HFFc6 (cell line): ENCODE measurements at regions not wholly inside any gene's neighbourhood (a gene's known extent, or its start where the extent isn't known, plus 50 kb on each side); places are given as distances from the start of the nearest gene placed in this dataset.

Experiments
- DNase-seq: peaks from one replicate; pipeline ENCODE4 v3.0.0-alpha.2; 2018
- H3K27ac Mint-ChIP-seq: 2 replicates; pipeline ENCODE4 v1.8.0; 2020; ENCODE audit warnings: mild to moderate bottlenecking, mixed read lengths
- H3K27me3 Mint-ChIP-seq: 2 replicates; pipeline ENCODE4 v1.8.0; 2021; ENCODE audit warnings: mild to moderate bottlenecking, moderate library complexity, mixed read lengths; ENCODE audit not compliant: insufficient read depth
- H3K36me3 Mint-ChIP-seq: 2 replicates; pipeline ENCODE4 v1.8.0; 2021; ENCODE audit warnings: low read depth, mixed read lengths
- H3K4me1 Mint-ChIP-seq: 2 replicates; pipeline ENCODE4 v1.8.0; 2020; ENCODE audit warnings: low read depth, mixed read lengths
- H3K4me3 Mint-ChIP-seq: 2 replicates; pipeline ENCODE4 v1.8.0; 2020; ENCODE audit warnings: mild to moderate bottlenecking, moderate library complexity, mixed read lengths
- H3K9me3 Mint-ChIP-seq: 2 replicates; pipeline ENCODE4 v1.8.0; 2020; ENCODE audit warnings: mild to moderate bottlenecking, mixed read lengths
- TF ChIP-seq, protein P1 (sequence below): fragments of 200-600 bp; sonication (generic); IDR thresholded peaks from 2 replicates; pipeline ENCODE4 v1.5.0; 2021; ENCODE audit warnings: antibody characterized with exemption, mild to moderate bottlenecking

DNA sequence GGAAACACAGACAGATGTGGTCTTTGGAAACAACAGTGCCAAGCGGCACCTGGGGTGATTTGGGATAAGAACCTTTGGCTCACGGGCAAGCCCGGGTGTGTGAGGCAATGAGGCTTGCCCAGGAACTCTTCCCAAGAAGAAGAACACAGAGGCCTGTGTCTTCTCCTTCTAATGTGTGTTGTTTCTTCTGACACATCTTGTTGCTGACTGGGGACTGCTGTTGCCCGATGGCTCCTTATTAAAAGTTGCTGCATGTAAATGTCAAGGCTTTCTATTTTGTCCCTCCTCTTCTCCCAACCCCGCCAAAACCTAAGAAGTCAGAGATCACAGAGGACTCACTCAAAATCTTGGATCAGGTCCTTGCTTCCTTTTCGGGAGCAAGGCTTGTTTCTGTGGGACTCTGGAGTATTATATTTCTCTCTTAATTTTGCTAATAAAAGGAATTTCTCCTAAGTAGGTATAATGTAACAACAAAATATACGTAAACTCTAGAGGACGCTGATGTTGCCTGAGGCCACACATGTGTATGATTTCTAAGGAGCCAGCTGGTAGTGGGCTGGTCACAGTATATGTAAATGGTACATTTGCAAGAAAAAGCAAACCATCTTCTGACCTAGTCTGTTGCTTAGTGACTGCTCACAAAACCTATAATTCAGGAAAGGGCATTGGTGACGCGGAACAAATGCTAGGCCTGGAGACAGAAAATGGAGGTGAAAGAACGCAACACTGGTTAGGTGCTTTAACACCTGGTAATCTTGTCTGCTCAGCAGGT is 232.5 kb downstream of the GADD45G start:
- TF ChIP-seq, protein P1, sequence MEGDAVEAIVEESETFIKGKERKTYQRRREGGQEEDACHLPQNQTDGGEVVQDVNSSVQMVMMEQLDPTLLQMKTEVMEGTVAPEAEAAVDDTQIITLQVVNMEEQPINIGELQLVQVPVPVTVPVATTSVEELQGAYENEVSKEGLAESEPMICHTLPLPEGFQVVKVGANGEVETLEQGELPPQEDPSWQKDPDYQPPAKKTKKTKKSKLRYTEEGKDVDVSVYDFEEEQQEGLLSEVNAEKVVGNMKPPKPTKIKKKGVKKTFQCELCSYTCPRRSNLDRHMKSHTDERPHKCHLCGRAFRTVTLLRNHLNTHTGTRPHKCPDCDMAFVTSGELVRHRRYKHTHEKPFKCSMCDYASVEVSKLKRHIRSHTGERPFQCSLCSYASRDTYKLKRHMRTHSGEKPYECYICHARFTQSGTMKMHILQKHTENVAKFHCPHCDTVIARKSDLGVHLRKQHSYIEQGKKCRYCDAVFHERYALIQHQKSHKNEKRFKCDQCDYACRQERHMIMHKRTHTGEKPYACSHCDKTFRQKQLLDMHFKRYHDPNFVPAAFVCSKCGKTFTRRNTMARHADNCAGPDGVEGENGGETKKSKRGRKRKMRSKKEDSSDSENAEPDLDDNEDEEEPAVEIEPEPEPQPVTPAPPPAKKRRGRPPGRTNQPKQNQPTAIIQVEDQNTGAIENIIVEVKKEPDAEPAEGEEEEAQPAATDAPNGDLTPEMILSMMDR = no peak
- no peaks in the 10 kb centered on the region for H3K4me1 Mint-ChIP-seq
- DNase-seq = no peak
- peaks cover 44% of the 10 kb centered on the region for H3K9me3 Mint-ChIP-seq
- no peak overlapping the region for H3K27ac Mint-ChIP-seq
- no peaks in the 10 kb centered on the region; the same call in 1 of the 2 replicates for H3K27me3 Mint-ChIP-seq
- H3K36me3 Mint-ChIP-seq = peaks cover 5% of the 10 kb centered on the region
- H3K4me3 Mint-ChIP-seq = no peak overlapping the region

DNA sequence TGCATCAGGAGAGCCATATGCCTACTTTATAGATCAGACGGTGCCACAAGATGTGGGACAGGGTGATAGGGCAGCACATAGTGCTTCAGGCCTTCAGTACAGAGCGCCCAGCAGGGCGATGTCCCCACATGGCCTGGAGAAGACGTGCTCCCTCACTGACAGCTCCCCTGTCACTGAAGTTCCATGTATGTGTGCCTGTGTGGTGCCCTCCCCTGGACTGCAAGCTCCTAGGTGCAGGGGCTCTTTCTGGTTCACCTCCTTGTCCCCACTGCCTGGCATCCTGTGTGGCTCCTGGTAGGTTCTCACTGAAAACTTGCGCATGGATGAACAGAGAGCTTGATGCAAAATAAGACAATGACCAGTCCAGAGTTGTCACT is 233.1 kb downstream of the GADD45G start:
- Mint-ChIP-seq H3K27me3 (no peaks in the 10 kb centered on the region; the same call in none of the 2 replicates), H3K9me3 (peaks cover 49% of the 10 kb centered on the region), H3K4me3 (no peak overlapping the region), H3K36me3 (peaks cover 5% of the 10 kb centered on the region), H3K4me1 (no peaks in the 10 kb centered on the region), H3K27ac (no peak overlapping the region)
- DNase-seq = no peak
- TF ChIP-seq, protein P1 = no peak

DNA sequence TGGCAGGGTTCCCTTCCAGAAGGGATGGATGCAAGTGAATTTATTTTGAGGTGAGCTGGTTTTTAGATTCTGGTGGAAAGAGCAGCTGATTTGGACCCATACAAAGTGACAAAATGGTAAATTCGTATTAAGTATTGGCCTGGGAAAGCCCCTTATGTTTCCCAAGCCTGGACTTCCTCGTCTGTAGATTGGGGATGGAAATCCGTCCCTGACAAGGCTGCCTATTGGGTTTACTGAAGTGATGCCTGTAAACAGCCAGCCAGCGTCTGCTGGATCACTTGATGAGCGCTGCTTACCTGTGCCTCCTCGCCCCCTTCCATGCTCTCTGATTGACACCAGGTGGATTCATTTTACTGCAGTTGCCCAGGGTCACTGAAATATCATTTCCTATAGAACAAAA is 233.8 kb downstream of the GADD45G start:
- Mint-ChIP-seq H3K27me3 (no peaks in the 10 kb centered on the region; the same call in none of the 2 replicates), H3K4me3 (no peak overlapping the region), H3K9me3 (peaks cover 56% of the 10 kb centered on the region), H3K36me3 (peaks cover 5% of the 10 kb centered on the region), H3K4me1 (no peaks in the 10 kb centered on the region), H3K27ac (no peak overlapping the region)
- TF ChIP-seq, protein P1 = no peak
- DNase-seq = no peak

DNA sequence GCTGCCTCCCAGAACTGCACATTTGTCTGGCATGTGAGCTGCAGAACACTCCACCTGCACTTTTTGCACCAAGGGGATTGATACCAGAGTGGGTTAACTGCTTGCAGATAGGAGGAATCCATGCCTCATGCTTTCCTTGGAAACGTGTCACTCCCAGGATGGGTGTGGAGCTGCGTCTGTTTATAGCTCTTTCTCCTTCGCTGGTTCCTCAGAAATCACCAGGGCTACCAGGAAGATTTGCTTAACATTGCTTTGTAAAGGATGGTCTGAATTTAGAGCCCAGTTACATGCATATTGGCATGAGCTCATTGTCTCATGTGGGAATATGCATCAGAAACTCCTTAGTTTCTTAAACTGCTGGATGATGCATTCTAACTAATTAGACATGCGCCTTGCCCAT is 234.6 kb downstream of the GADD45G start:
- Mint-ChIP-seq H3K4me1 (no peaks in the 10 kb centered on the region), H3K4me3 (no peak overlapping the region), H3K27me3 (no peaks in the 10 kb centered on the region; the same call in none of the 2 replicates), H3K9me3 (peaks cover 62% of the 10 kb centered on the region), H3K36me3 (peaks cover 5% of the 10 kb centered on the region), H3K27ac (no peak overlapping the region)
- TF ChIP-seq, protein P1 = no peak
- DNase-seq = no peak

DNA sequence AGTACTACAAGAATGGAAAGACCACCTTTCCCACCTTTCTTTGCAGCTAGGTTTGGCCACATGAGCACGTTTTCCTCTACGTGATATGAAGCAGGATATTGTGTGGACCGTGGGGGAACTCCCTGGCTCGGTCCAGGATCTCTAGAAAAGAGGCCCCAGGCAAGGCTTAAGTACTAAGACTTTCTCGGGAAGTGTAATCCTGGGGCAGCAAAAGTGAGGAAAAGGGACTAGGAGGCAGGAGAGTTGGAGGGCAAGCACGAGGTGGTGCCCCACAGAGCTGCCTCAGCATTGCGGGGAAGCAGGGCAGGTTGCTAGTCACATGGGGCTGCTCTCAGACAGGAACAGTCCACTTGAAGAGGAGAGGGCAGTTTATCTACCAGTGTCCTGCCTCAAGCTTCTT is 235.1 kb downstream of the GADD45G start:
- peaks cover 5% of the 10 kb centered on the region for H3K36me3 Mint-ChIP-seq
- peaks cover 65% of the 10 kb centered on the region for H3K9me3 Mint-ChIP-seq
- H3K4me3 Mint-ChIP-seq = no peak overlapping the region
- H3K27me3 Mint-ChIP-seq = no peaks in the 10 kb centered on the region; the same call in none of the 2 replicates
- TF ChIP-seq, protein P1 = no peak
- DNase-seq = no peak
- no peak overlapping the region for H3K27ac Mint-ChIP-seq
- no peaks in the 10 kb centered on the region for H3K4me1 Mint-ChIP-seq
